Muscle of arm (tissue), 1 donor: ENCODE measurements at regions not wholly inside any gene's neighbourhood (a gene's known extent, or its start where the extent isn't known, plus 50 kb on each side); places are given as distances from the start of the nearest gene placed in this dataset.

Experiments used
- DNase-seq: peaks from one replicate; pipeline ENCODE4 v3.0.0-alpha.2; 2013

DNA sequence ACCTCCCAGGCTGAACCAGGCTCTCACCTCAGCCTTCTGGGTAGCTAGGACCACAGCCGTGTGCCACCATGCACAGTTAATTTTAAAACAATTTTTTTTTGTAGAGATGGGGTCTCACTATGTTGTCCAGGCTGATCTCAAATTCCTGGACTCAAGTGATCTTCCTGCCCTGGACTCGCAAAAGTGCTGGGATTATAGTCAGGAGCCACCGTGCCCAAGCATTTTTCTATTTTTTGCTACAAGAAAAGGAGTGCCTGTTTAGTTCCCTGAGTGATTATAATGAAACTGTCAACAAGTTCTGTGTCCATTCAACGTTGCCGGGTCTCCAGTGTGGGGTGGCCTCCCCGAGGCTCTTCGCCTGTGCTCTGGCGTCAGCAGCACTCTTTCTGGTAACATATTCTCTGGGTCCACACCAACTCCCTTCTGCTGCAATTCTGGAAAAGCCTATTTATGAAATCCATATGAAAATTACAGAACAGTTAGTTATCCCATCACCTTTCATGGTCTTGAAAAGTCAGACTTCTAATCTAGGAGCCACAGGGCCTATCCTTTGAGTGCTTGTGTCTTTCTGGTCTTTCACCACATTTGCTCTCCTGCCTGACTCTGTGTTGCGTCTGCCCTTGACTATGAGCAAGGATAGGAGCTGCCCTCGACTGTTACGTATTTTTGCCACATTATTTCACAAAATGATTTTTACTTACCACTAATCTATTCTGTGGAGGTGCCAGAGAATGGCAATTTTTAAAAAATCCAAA, 172.7 kb downstream of the SOCS6 start:
- no peak for DNase-seq

DNA sequence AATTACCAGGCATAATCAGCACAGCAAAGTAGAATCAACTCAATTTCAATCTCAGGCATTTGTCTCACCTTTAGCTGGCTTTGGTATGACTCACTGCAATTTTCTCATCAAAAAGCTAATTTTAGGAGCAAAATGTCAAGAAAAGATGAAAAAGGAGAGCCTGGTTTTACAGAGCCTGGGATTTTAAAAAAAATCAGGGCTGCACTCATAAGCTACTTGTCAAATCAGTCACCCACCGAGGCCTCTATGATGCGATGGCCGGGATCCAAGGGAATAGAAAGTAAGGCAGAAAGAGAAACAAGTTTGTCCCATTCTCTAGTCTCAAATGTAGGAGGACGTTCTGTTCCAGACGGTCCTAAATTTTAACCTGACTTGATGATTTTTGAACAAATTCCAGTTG, 170.9 kb downstream of the SOCS6 start:
- no peak for DNase-seq

DNA sequence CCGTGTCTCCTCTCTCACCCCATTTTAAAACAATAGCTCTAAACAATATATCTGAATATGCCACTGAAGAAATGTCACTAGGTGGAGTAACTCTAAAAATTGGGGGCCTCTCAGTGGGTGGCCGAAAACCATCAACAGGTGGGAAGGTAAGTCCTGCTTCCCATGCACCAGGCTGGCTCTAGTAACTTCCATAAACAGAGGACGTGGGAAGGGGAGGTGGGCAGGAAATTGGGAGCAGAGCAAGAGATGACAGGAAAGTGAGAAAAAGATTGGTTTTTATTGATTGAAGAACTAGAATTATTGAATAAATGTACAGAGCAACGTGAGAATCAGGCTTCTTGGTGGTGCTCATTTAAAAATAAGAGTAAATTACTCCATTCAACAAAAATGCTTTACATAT, 170.4 kb downstream of the SOCS6 start:
- DNase-seq = no peak

DNA sequence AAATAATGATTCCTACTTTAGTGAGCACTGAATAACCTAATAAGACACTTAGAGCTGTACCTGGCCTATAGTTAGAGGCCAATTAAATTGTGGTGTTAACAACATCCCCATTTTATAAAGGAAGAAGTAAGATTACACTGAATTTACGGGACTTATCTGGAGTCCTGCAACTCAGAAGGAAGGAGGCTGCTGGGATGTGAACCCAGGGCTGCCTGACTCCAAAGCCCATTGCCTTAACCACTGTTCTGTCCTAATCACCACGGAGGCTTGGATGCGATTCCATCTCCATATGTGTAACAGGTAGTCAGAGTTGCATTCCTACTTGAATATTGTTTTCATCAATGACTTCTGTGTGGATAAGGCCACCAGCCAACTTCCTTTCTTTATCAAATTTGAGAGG, 168.9 kb downstream of the SOCS6 start:
- no peak for DNase-seq

DNA sequence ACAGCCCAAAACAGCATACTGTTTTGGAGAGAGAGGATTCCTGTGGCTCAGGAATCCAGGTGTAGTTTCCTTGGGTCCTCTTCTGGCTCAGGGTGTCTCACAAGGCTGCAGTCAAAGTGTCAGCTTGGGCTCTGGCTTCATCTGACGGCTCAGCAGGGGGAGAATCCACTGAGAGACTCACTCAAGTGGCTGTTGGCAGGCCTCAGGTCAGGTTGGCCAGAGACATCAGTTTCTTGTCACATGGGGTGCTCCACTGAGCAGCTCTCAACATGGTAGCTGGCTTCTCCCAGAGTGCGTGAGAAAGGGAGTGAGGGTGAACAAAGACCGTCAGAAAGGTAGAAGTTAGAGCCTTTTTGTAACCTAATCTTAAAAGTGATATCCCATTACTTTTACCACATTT, 168.4 kb downstream of the SOCS6 start:
- no peak for DNase-seq

DNA sequence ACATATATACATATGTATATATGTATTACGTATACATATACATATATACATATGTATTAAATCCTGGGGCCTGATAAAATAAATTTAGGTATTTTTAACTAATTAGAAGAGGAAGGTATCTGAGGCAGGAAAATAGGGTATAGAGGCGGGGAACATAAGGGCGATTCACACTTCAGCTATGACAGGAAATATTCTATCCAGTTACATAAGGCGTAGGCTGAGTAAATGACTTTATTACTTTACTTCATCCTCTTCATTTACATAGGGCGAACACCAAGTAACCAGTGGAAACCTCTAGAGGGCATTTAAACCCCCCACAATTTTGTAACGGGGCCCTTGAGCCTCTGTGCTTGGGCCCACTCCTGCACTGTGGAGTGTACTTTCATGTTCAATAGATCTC, 167.5 kb downstream of the SOCS6 start:
- DNase-seq = no peak

DNA sequence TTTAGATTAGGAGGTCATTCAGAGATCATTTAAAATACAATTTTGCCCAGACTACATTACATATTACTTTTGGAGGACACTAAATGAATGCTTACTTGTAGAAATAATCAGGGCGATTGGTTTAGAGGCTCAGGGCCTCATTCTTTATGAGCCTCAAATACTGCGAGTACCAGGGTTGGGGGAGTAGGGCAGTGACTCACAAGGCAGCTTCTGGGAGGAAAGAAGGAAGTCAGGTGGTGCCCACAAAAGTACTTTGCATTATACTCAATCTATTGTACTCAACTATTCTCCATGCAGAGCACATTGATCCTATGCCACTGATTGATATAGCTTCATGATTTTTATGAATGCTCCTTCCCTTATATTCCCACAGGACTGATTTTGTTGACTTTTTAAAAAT, 166.9 kb downstream of the SOCS6 start:
- no peak for DNase-seq

DNA sequence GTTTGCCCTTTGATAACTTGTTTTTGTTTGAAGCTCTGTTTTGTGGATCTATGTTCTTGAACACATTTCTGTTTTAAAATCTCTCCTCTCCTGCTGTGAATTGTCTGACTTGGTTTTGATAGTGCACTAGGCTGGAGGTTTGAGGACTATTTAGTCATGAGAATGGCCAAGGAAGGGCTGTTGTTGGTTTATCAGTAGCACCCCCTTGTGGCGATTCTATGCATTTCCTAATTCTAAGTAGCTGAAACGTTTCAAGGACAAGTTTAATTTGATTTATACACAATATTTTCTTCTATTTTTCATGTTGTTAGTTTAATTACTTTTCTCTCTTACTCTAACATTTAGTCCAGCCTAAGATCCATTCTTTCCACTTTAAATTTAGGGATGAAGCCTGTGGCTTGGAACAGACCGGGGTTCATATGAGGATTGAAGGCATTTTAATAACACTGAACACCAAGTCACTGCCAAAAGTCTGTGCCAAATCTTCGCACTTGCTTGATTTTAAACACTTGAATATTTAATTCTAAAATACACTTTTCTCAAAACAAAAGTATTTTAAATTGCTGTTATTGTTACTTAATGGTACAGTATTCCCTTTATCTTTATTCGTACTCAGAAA, 166.0 kb downstream of the SOCS6 start:
- peak; percentile 41 for DNase-seq

DNA sequence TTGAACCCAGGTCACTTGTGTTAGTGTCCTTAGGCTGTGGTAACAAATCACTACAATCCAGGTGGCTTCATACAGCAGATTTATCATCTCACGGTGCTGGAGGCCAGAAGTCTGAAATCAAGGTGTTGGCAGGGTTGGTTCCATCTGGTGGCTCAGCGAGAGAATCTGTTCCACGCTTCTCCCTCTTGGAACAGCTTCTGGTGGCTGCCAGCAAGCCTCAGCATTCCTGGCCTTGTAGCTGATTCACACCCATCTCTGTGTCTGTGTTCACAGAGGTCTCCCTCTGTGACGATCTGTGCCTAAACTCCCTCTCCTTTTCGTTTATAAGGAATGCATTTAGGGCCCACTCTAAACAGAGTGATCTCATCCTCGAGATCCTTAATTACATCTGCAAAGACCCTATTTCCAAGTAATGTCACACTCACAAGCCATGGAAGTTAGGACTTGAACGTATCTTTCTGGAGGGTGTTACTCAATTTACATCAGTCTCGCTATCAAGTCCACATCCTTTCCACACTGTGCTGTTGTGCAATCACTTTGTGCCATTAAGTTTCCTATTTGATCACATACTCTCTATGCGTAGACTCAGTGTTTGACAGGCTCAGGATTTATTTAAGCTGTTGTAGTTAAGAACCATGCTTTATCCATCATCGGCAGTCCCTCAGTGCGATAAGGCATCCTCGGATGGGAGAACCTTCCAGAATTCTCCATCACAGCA, 164.4 kb downstream of the SOCS6 start:
- DNase-seq = no peak

DNA sequence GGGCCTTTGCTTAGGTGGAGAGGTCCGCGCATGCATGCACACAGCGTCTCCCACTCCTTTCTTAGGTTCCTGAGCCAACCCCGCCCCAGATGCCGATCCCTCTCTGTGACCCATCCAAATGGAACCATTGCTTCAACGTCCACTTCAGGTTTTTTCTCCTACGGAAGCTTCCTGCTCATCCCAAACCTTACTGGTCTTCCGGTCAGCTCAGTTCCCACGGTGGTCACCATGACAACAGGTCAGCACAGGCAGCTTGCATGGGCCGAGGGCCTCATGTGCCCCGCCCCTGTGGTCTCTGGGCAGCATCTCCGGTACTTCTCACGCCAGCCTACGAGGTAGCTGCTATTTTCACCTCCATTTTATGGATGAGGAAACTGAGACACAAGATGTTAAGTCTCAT, 163.7 kb downstream of the SOCS6 start:
- DNase-seq = no peak

DNA sequence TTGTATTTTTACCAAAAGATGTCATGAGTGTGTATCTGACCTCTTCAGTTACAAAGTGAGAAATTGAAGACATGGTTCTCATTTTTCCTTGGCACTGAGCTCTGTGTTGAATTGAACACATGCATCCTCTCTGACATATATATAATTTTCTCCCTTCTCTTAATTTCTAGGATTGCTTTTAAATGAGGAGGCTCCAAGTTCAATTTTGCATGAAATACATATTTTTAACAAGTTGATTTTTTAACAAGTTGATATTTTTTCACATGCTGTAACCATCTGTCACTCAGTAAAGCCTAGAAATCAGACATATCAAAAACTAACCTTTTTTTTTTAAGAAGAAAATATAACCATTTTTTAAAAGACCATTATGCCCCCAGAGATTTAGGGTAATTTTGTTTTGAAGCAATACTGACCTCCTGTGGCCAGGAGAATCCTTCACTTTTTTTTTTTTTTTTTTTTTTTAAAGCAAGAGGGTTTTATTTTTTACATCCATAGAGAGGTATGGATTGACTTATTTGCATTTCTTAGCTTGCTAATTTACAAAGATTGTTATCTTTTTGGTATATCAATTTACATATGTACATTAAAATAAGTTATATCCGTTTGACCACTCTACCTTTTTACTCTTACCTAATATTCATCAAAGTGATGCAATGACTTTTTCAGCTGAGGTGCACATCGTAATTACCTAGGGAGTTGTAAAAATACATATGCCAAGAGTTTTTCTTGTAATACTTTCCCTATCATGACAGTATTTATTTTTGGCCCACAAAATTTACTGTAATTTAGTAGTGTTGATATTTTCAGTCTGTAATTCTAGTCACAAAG, 161.8 kb downstream of the SOCS6 start:
- no peak for DNase-seq

DNA sequence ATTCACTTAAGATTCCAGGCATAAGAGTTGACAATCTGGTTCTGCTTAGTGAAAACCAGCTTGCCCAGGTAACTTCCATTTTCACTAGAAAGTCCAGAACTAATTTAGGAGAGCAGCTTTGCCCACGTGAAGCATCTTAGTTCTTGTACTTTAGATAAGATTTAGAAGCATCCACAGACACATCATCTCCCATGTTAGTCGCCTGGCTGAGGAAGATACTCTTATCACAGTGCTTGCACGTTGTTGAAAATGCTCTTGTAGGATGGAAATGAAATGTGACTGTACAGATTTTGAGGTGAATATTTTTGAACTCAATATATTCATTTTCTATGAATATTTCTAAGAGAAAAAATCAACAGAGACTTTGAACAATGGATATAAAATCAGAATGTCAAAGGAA, 159.7 kb downstream of the SOCS6 start:
- DNase-seq = no peak

DNA sequence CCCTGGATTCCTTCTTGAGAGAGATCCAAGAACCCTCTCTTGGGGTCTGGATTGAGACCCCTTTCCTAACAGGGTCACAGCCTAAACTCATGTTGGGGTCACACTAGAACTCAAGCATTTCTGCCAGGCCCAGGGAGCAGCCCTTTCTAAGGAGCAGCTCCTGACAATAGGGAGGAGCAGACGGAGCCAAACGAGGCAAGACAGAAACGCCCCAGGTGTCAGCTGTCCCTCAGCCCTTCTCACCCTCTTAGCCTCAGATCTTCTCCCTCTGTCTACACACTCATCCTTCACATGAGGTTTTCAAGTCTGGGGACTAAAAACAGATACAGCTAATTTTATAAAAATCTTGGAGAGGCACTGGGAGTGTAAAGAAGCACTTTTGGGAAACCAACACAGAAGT, 157.2 kb downstream of the SOCS6 start:
- no peak for DNase-seq

DNA sequence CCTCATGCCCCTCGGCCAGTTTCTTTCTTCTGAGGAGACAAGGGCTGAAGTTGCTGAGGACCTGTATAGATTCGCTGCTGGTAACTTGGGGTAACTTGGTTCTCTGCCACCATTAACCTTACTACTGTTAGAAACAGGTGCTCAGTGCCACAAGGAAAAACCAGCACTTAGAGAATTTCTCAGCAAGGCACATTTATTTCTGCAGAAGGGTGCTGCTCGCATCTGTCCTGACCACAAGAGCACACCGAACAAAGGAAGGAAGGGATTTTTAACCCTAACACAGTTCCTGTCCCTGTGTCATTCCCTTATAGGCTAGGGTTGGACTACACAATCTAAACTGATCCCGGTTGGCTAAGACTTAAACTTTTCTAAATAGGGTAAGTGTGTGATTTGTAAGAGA, 154.1 kb downstream of the SOCS6 start:
- DNase-seq = no peak

DNA sequence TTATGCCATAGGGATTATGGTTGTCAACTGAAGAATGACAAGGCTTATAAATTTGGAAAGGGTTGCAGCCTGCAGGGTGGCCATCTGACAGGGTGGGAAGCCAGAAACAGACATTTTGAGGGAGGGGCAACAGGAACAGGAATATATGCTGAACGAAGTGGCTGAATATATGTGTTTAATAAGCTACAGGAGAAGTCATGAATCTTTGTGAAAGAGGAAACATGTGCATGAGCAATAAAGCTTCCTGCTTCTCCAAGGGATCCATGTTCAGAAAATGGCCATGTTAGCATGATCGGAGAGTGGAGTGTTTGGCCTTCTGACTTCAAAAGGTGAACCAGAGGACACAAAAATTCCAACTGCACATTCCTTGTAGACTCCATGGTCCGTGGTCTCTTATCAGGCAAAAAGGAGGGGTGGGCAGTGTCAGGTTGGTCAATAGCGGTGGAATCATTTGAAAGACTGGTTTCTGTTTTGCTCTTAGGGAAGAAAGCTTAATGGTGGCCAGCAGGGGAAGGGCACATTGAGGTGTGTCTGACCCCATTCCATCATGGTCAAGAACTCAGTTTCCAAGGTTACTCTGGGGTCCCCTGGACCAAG, 144.1 kb downstream of the SOCS6 start:
- no peak for DNase-seq

DNA sequence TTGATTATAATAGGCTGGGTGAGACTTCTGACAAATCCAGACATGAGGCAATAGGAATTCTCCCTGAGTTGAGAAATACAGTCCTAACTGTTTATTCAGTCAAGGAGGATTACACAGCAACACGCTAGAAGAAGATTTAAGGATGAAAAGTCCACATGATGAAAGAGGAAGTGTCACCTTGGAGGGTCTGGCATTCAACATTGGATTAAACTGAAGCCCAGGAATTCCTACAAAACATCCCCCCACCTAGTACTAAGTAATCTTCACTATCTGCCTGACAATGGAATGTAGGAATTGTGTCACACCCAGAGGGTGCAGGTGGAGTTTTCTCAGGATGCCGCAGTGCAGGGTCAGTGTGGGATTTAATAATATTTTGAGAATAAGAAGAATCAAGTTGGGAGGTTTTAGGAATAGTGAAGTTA, 142.4 kb downstream of the SOCS6 start:
- no peak for DNase-seq

DNA sequence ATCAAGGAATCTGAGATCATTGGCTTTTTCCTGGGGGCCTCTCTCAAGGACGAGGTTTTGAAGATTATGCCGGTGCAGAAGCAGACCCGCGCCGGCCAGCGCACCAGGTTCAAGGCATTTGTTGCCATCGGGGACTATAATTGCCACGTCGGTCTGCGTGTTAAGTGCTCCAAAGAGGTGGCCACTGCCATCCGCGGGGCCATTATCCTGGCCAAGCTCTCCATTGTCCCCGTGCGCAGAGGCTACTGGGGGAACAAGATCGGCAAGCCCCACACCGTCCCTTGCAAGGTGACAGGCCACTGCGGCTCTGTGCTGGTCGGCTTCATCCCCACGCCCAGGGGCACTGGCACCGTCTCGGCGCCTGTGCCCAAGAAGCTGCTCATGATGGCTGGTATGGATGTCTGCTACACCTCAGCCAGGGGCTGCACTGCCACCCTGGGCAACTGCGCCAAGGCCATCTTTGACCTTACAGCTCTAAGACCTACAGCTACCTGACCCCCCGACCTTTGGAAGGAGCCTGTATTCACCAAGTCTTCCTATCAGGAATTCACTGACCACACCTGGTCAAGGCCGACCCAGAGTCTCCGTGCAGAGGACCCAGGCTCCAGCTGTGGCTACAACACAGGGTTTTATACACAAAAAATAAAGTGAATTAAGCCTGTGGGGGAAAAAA, 141.8 kb downstream of the SOCS6 start:
- no peak for DNase-seq

DNA sequence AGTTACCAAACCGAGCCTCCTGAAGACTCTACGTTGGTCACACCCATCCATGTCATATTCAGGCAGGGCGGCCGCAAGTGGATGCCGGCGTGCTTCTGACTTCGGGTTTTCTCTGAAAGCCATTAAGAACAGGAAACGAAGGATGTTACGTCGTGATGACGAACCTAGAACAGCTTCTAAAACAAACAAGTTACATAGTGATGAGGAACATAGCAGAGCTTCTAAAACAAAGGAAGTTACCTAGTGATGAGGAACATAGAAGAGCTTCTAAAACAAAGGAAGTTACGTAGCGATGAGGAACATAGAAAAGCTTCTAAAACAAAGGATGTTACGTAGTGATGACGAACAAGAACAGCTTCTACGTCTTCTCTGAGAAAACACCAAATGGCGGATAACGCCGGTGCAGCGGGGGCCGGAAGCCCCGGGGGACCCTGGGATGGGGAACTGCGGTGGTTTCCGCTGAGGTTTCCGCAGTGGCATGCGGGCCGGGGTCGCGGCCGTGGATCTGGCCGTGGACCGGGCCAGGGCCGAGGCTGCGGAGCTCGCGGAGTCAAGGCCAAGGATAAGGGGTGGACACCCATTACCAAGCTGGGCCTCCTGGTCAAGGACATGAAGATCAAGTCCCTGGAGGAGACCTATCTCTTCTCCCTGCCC, 141.1 kb downstream of the SOCS6 start:
- no peak for DNase-seq

DNA sequence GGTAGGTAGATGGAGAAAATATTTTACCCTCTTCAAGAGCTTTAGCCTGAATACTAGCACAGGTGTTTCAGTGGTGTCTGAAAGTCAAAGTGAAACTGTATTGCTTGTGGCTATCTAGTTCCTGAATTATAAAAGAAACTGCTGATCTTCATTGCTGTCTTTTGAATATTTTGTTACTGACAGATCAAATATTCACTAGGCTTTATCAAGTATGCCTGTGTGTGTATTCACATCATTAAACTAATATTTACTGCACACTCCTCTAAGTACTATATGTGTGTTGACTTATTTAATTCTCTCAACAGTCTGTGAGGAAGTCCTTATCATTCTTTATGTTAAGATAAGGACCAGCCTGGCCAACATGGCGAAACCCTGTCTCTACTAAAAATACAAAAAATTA, 139.6 kb downstream of the SOCS6 start:
- no peak for DNase-seq

DNA sequence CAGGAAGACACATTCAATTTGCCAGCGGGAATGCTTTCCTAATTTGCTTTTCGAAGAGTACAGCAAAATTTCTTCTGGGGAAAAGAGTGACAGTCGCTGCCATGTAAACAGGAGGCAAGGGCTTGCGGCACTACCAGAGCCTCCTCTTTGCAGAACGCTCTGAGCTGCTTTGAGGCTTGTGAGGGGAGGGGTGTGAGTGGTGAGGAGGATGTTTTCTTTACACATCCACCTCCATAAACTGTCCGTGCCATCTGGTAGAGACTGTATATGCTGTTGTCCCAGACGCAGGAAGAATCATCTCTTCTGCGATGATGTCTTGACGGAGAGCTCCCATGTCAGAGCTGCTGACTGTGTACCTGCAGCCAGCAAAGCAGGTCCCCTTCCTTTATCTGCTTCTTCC, 138.0 kb downstream of the SOCS6 start:
- DNase-seq = no peak

DNA sequence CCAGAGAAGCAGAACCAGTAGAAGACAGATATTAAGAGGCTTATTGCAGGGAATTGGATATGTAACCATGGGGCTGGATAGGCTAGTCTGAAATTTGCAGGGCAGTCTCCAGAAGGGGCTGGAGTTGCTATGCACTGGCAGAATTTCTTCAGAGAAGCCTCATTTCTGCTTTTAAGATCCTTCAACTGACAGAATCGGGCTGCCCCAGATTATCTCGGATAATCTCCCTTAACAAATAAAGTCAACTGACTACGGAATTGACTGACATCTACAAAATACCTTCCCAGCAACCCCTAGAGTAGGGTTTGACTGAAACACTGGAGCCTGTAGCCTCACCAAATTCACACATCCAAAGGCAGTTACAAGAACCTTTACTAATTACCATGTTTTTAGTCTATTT, 136.4 kb downstream of the SOCS6 start:
- DNase-seq = no peak
